GM12892 (cell line): ENCODE measurements at regions not wholly inside any gene's neighbourhood (a gene's known extent, or its start where the extent isn't known, plus 50 kb on each side); places are given as distances from the start of the nearest gene placed in this dataset.
"Not testable (repeated sequence)": the region's sequence is repeated elsewhere in the genome, so short reads cannot be mapped to it uniquely, and the experiment has no call there.

Experiments used
- POLR2A ChIP-seq: IDR thresholded peaks from 2 replicates; pipeline ENCODE4 v1.6.1; 2011; ENCODE audit warnings: low read depth, low read length, control low read depth
- POLR2AphosphoS5 ChIP-seq: IDR thresholded peaks from 2 replicates; pipeline ENCODE4 v1.6.1; 2011; ENCODE audit warnings: low read depth, low read length, control low read depth

DNA sequence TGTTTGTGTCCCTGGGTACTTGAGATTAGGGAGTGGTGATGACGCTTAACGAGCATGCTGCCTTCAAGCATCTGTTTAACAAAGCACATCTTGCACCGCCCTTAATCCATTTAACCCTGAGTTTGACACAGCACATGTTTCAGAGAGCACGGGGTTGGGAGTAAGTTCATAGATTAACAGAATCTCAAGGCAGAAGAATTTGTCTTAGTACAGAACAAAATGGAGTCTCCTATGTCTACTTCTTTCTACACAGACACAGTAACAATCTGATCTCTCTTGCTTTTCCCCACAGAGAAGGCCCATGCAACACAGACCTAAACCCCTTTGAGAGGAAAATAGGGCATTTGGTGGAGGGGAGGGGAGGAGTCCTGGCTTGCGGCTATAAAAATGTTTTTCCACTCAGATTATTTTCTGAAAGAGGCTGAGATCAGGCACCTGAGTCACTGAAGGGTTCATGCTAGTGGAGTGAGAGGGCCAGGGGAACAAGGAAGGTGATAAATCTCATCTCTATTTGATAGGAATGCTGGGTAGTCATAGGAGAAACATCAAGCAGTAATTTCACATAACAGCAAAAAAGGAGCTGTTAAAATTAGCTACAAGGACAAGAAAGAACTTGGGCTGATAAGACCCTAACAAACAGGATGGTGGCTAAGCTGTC lies 136.9 kb downstream of the OR2B2 start:
- not testable (repeated sequence) for TF ChIP-seq POLR2AphosphoS5, POLR2A
